GM12873 (cell line): ENCODE measurements at regions not wholly inside any gene's neighbourhood (a gene's known extent, or its start where the extent isn't known, plus 50 kb on each side); places are given as distances from the start of the nearest gene placed in this dataset.

Experiments
- TF ChIP-seq, protein P1 (sequence below): IDR thresholded peaks from 2 replicates; pipeline ENCODE4 v1.5.1; 2012; ENCODE audit warnings: low read depth, mild to moderate bottlenecking, moderate library complexity, low read length, control low read depth; ENCODE audit not compliant: insufficient read depth; ENCODE audit errors: missing control alignments

DNA sequence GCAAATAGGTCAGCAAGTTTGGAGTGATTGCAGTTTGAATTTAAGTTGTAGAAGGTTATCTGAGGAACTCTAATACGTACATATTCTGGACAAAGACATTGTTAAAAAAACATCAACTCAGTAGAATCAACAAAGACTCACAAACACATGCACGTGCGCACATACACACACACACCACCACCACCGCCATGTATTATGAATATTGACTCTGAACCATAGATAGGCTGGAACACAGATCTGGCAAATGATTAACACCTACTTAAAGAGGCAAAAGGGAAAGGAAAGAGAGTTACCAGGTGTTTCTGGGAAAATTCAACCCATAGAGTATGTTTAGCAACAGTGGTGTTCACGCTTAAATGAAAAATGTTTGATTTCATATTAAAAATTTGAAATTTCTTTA lies 334.2 kb upstream of the ALCAM start:
- TF ChIP-seq, protein P1, sequence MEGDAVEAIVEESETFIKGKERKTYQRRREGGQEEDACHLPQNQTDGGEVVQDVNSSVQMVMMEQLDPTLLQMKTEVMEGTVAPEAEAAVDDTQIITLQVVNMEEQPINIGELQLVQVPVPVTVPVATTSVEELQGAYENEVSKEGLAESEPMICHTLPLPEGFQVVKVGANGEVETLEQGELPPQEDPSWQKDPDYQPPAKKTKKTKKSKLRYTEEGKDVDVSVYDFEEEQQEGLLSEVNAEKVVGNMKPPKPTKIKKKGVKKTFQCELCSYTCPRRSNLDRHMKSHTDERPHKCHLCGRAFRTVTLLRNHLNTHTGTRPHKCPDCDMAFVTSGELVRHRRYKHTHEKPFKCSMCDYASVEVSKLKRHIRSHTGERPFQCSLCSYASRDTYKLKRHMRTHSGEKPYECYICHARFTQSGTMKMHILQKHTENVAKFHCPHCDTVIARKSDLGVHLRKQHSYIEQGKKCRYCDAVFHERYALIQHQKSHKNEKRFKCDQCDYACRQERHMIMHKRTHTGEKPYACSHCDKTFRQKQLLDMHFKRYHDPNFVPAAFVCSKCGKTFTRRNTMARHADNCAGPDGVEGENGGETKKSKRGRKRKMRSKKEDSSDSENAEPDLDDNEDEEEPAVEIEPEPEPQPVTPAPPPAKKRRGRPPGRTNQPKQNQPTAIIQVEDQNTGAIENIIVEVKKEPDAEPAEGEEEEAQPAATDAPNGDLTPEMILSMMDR = no peak

DNA sequence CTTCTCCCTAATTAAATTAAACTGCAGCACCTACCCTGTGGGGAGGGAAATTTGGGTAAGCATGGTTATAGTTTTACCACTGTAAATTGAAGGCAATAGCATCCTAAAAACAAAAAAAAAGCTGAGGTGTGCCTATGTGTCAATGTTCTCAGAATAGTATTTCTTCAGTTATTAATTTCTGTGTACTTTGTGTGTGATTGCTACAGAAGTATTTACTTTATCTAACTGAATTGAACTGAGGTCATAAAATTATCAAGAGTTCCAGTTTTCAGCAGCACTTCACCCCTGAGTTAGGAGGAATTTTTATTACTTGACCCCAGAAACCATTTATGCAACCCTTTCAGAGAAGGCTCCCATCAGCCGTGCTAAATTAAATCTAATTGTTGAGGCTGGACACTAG lies 333.6 kb upstream of the ALCAM start:
- TF ChIP-seq, protein P1 = no peak

DNA sequence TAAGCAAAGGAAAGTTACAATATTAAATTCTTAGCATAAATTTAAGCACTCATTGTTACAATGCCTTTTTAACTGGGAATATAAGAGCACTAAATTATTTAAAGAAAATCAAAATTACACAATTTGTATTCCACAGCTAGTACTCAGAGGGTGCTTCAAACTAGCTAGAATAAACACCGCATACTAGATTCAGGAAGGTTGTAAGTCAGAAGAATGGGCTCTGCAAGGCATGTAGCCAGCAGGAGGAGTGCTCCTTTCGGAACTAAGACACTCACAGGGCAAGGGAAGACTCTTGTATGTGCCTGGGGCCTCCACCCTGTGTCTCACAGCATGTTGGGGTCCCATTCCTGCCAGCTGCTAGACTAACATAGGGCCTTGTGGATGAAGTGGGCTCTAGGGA lies 327.7 kb upstream of the ALCAM start:
- TF ChIP-seq, protein P1 = no peak

DNA sequence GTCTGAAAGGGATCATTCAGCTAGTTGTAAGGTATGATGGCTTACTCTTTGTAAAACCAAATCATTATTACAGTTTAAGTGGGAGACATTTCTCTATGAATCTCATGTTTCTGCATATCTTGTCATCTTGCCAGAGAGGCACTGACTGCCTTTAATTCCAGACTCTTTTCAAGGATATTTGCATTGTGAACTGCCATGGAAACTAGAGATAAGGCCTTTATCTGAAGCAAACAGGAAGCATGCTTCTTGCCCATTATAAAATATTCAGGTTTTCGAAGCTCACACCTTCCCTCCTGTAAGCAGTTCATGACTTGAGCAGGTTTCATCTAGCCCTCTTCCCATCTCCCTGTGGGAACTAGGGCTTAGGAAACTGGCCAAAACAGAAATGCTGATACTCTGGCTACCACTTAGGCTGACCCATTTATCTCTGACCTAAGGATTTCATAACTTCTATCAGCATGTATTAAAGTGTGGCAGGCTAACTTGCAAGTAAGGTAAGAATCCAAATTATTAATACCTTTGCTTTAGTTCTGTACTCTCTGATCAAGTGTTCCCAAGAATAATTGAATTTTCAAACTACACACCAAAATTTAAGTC lies 326.6 kb upstream of the ALCAM start:
- TF ChIP-seq, protein P1 = no peak

DNA sequence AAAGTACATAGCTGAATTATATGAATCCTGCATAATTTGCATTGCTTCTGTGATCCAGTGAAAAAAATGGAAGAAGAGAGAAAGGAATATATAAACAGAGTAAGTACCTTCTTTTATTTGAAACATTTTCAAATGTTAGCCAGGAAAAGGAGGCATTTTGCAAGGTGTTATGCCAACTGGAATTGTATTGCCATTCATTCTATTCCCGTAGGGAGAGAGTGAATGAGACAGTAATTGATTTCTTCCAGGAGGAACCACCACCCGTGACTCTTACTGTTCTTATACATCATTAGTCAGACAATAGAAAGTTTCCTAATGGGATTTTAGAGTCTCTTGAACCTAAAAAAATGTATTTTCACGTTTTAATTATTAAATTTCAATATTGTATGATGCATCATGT lies 324.1 kb upstream of the ALCAM start:
- TF ChIP-seq, protein P1 = no peak

DNA sequence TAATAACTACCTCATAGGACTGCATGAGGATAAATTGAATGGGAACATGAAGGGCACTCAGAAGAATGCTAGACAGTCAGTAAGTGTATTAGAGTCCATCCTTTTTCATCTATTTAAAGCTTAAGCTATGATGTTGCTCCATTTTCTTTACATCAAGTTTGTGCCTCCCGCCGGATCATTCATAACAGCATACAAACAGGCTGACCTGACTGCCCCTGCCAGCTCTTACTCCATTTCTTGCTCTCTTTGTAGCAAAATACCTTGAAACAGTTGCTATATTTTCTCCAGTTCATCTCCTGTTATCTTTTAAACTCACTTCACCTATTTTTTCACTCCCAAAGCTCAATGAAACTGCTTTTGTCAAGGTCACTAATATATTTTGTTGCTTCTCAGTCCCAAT lies 315.6 kb upstream of the ALCAM start:
- TF ChIP-seq, protein P1 = no peak

DNA sequence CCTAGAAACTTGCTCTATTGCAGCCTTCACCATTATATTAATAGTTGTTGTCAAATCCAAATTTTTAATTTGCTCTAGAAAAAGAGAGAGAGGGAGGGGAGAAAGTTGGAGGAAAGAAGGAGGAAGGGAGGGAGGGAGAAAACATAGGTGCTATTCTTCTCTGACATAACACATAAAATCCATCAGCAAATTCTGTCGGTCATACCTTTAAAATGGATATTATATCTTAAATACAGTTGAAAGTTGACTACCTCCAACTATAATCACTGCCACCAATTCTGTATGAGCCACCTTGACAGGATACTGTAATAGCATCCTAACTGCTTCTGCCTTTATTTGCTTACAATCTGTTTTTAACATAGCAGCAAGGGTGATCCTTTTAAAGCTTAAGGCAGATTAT lies 314.7 kb upstream of the ALCAM start:
- TF ChIP-seq, protein P1 = no peak
